Gastrocnemius medialis (tissue), 4 donors: ENCODE measurements at regions not wholly inside any gene's neighbourhood (a gene's known extent, or its start where the extent isn't known, plus 50 kb on each side); places are given as distances from the start of the nearest gene placed in this dataset.

Experiments used
- ATAC-seq, 2 donors: fragments of 150-250 bp; one replicate each; pipeline ENCODE4 v1.9.1; 2016
- DNase-seq, 2 donors: peaks; one replicate each; pipeline ENCODE4 v3.0.0-alpha.2; 2019
- H3K27ac ChIP-seq, 4 donors: fragments of 200-600 bp; sonication (generic); 1 replicate in 1 of 4; 2 replicates in 3 of 4; pipeline ENCODE4 v1.5.1; 2016 to 2018; ENCODE audit warnings: mild to moderate bottlenecking in 2 of 4, moderate library complexity in 1 of 4
- H3K27me3 ChIP-seq, 3 donors: fragments of 200-600 bp; sonication (generic) in 2 of 3; 1 replicate in 1 of 3; 2 replicates in 2 of 3; pipeline versions ENCODE4 v1.5.1 to v1.6.0; 2016 to 2019; ENCODE audit warnings: mild to moderate bottlenecking in 1 of 3, moderate library complexity in 1 of 3
- H3K36me3 ChIP-seq, 2 donors: fragments of 200-600 bp; sonication (generic) in 1 of 2; one replicate each; pipeline ENCODE4 v1.5.1; 2017 to 2018
- H3K4me1 ChIP-seq, 2 donors: fragments of 200-600 bp; sonication (generic) in 1 of 2; one replicate each; pipeline ENCODE4 v1.5.1; 2016 to 2017; ENCODE audit warnings: mild to moderate bottlenecking in 2 of 2
- H3K4me3 ChIP-seq, 4 donors: fragments of 200-600 bp; sonication (generic) in 3 of 4; 1 replicate in 1 of 4; 2 replicates in 3 of 4; pipeline ENCODE4 v1.5.1; 2016 to 2019; ENCODE audit warnings: mild to moderate bottlenecking in 2 of 4
- H3K9me3 ChIP-seq, 3 donors: fragments of 200-600 bp; sonication (generic) in 2 of 3; 1 replicate in 1 of 3; 2 replicates in 2 of 3; pipeline ENCODE4 v1.5.1; 2016 to 2019
- POLR2A ChIP-seq, 2 donors: fragments of 450-650 bp; IDR thresholded peaks; one replicate each; pipeline ENCODE4 v1.6.1; 2017; ENCODE audit warnings: antibody characterized with exemption in 2 of 2, mild to moderate bottlenecking in 2 of 2, moderate library complexity in 2 of 2
- in situ Hi-C, 4 donors: fragments of 200-750 bp; cut with MboI; loops; one replicate each; pipeline versions ENCODE4 v1.15.0 to v1.8.0; 2017; ENCODE audit warnings: low sequenced_read_pairs in 4 of 4
- intact Hi-C: fragments of 100-400 bp; cut with DNase I; formaldehyde crosslinking; loops from one replicate; pipeline ENCODE4 v1.15.1; 2023; ENCODE audit warnings: low total_unique reads
- TF ChIP-seq, protein P1 (sequence below), 5 experiments: fragments of 450-650 bp in 3 of 5; fragments of 200-600 bp in 2 of 5; sonication (generic) in 2 of 5; IDR thresholded peaks in 4 of 5; conservative IDR thresholded peaks in 1 of 5; 1 replicate in 4 of 5; 2 replicates in 1 of 5; pipeline ENCODE4 v1.5.1; 2016 to 2019; ENCODE audit warnings: antibody characterized with exemption in 5 of 5, mild to moderate bottlenecking in 3 of 5, moderate library complexity in 3 of 5

DNA sequence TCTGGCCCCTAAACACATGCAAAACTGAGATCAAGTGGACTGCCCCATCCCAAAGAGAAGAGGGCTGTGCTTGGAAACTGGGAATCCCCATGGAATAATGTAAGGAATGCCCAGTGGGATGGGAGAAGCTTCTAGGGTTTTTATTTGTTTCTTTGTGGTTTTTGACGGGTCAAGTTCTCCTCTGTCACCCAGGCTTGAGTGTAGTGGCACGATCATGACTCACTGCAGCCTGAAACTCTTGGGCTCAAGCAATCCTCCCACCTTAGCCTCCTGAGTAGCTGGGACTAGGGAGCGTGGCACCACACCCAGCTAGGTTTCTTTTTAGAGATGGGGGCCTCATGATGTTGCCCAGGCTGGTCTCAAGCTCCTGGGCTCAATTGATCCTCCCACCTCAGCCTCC is 101.7 kb upstream of the ZSWIM2 start:
- Histone ChIP-seq H3K4me1 (no peaks in the 10 kb centered on the region), H3K9me3 (no peaks in the 10 kb centered on the region), H3K27ac (no peak overlapping the region), H3K27me3 (no peaks in the 10 kb centered on the region), H3K36me3 (no peaks in the 10 kb centered on the region), H3K4me3 (no peak overlapping the region)
- ATAC-seq (no peak), DNase-seq (no peak)
- intact Hi-C loops = no loop called here
- no peak for TF ChIP-seq POLR2A (IDR thresholded peaks at IDR 0.05)
- TF ChIP-seq, protein P1, sequence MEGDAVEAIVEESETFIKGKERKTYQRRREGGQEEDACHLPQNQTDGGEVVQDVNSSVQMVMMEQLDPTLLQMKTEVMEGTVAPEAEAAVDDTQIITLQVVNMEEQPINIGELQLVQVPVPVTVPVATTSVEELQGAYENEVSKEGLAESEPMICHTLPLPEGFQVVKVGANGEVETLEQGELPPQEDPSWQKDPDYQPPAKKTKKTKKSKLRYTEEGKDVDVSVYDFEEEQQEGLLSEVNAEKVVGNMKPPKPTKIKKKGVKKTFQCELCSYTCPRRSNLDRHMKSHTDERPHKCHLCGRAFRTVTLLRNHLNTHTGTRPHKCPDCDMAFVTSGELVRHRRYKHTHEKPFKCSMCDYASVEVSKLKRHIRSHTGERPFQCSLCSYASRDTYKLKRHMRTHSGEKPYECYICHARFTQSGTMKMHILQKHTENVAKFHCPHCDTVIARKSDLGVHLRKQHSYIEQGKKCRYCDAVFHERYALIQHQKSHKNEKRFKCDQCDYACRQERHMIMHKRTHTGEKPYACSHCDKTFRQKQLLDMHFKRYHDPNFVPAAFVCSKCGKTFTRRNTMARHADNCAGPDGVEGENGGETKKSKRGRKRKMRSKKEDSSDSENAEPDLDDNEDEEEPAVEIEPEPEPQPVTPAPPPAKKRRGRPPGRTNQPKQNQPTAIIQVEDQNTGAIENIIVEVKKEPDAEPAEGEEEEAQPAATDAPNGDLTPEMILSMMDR (IDR thresholded peaks at IDR 0.05 in 4 of 5, conservative IDR thresholded peaks at IDR 0.05 in 1 of 5) = no peak
- in situ Hi-C loops = no loop called here

DNA sequence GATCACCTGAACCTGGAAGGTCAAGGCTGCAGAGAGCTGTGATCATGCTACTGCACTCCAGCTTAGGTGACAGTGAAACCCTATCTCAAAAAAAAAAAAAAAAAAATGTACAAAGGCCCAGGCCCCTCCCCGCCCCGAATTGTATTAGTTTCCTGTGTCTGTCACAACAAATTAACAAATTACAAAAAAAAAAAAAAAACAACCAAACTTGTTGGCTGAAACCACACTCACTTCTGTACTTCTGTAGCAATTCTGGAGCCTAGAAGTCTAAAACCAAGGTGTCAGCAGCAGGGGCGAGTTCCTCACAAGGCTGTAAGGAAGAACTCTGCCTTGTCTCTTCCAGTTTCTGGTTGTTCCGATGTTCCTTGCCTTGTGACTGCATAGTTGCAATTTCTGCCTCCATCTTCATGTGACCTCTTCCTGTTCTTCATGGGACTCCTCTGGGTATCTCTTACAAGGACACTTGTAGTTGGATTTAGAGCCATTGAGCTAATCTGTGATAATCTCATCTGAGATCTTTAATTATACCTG is 100.8 kb upstream of the ZSWIM2 start:
- TF ChIP-seq, protein P1 (IDR thresholded peaks at IDR 0.05 in 4 of 5, conservative IDR thresholded peaks at IDR 0.05 in 1 of 5) = no peak
- no peak for TF ChIP-seq POLR2A (IDR thresholded peaks at IDR 0.05)
- in situ Hi-C loops (no loop called here), intact Hi-C loops (no loop called here)
- Histone ChIP-seq H3K4me1 (no peaks in the 10 kb centered on the region), H3K27me3 (no peaks in the 10 kb centered on the region), H3K9me3 (no peaks in the 10 kb centered on the region), H3K4me3 (no peak overlapping the region), H3K36me3 (no peaks in the 10 kb centered on the region), H3K27ac (no peak overlapping the region)
- DNase-seq (peak; percentile 10 to 22), ATAC-seq (peak in 1 of 2 donors; percentile 27)

DNA sequence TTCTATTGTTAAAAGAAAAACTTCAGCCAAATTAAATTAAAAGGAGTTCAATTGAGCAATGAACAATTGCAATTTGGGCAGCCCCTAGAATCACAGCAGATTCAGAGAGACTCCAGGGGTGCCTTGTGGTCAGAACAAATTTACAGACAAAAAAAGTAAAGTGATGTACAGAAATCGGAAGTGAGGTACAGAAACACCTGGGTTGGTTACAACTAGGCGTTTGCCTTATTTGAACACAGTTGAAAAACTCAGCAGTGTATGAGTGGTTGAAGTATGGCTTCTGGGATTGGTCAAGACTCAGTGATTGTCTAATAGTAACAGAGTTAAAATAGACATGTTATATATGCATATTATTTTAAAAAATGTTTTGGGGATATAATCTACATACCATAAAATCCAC is 98.5 kb upstream of the ZSWIM2 start:
- H3K27ac ChIP-seq = no peak overlapping the region
- DNase-seq (no peak), ATAC-seq (no peak)
- no peaks in the 10 kb centered on the region for H3K36me3 ChIP-seq
- no peak overlapping the region for H3K4me3 ChIP-seq
- no peaks in the 10 kb centered on the region for H3K27me3 ChIP-seq
- intact Hi-C loops = no loop called here
- H3K9me3 ChIP-seq = no peaks in the 10 kb centered on the region
- TF ChIP-seq, protein P1 (IDR thresholded peaks at IDR 0.05 in 4 of 5, conservative IDR thresholded peaks at IDR 0.05 in 1 of 5) = no peak
- no peak for TF ChIP-seq POLR2A (IDR thresholded peaks at IDR 0.05)
- H3K4me1 ChIP-seq = no peaks in the 10 kb centered on the region
- in situ Hi-C loops = no loop called here

DNA sequence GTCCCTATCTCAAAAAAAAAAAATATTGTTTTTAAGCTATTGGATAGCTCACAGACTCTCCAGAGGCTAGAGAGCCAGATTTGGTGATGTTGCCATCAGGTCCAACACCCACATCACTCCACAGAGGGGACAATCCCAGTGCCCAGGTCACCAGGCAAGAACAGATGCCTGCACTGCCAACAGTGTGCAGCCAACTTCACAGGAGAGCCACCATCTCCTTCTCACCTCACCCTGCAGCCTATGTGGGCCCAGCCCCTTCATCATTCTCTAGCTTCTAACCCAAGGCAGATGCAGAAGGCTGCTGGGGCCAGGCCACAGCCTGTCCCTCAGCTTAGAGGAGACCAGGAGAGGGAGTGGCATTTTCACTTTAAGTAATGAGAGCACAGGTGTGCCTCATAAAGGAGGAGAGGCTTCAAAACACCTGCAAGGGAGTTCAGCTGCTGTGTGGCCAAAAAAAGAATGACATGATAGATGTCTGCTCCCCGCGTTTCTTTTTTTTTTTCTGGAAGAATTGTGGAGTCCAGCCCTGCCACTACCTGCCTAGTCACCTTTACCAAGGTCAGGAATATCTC is 98.0 kb upstream of the ZSWIM2 start:
- intact Hi-C loops (no loop called here), in situ Hi-C loops (no loop called here)
- no peak for ATAC-seq
- DNase-seq = no peak
- Histone ChIP-seq H3K4me3 (no peak overlapping the region), H3K9me3 (no peaks in the 10 kb centered on the region), H3K27me3 (no peaks in the 10 kb centered on the region), H3K27ac (no peak overlapping the region), H3K36me3 (no peaks in the 10 kb centered on the region), H3K4me1 (no peaks in the 10 kb centered on the region)
- TF ChIP-seq, protein P1 (IDR thresholded peaks at IDR 0.05 in 4 of 5, conservative IDR thresholded peaks at IDR 0.05 in 1 of 5) = no peak
- TF ChIP-seq POLR2A (IDR thresholded peaks at IDR 0.05) = no peak

DNA sequence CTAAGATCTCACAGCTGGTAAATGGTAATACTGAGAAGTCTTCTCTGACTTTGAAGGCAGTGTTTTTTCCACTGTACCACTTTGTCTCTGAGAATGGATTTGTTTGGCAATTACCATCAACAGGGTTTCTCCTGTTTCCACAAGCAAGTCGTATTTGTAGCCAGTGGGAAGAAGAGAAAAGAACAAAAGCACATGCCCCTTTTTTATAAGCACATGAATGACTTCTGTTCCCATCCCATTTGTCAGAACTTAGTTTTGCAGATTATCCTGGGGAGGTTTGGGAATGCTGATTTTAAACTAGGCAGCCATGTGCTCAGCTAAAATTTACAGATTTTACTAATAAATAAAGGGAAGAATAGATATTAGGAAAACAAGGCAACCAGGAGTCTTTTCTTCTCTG is 92.9 kb upstream of the ZSWIM2 start:
- Histone ChIP-seq H3K27ac (no peak overlapping the region), H3K4me1 (no peaks in the 10 kb centered on the region), H3K27me3 (no peaks in the 10 kb centered on the region), H3K36me3 (no peaks in the 10 kb centered on the region), H3K4me3 (no peak overlapping the region), H3K9me3 (no peaks in the 10 kb centered on the region)
- in situ Hi-C loops = no loop called here
- ATAC-seq (no peak), DNase-seq (no peak)
- no peak for TF ChIP-seq POLR2A (IDR thresholded peaks at IDR 0.05)
- TF ChIP-seq, protein P1 (IDR thresholded peaks at IDR 0.05 in 4 of 5, conservative IDR thresholded peaks at IDR 0.05 in 1 of 5) = no peak
- intact Hi-C loops = no loop called here
